IPS-18a (cell line): ENCODE measurements at regions not wholly inside any gene's neighbourhood (a gene's known extent, or its start where the extent isn't known, plus 50 kb on each side); places are given as distances from the start of the nearest gene placed in this dataset.
A peak's percentile ranks its signal among the peaks of the same experiment; 100 is the strongest.
"Not testable (repeated sequence)": the region's sequence is repeated elsewhere in the genome, so short reads cannot be mapped to it uniquely, and the experiment has no call there.

Experiments used
- H3K27ac ChIP-seq: one replicate; pipeline ENCODE4 v1.5.1; 2013; ENCODE audit warnings: low read length
- H3K27me3 ChIP-seq: one replicate; pipeline ENCODE4 v1.6.1; 2013; ENCODE audit warnings: mild to moderate bottlenecking, low read length; ENCODE audit not compliant: control insufficient read depth, insufficient read depth
- H3K36me3 ChIP-seq: one replicate; pipeline ENCODE4 v1.6.1; 2013; ENCODE audit warnings: low read depth, low read length; ENCODE audit not compliant: control insufficient read depth
- H3K4me1 ChIP-seq: one replicate; pipeline ENCODE4 v1.6.1; 2013; ENCODE audit warnings: low read depth, low read length; ENCODE audit not compliant: control insufficient read depth
- H3K4me3 ChIP-seq: one replicate; pipeline ENCODE4 v1.5.1; 2013; ENCODE audit warnings: low read length
- H3K9ac ChIP-seq: one replicate; pipeline ENCODE4 v1.6.1; 2013; ENCODE audit warnings: mild to moderate bottlenecking, low read length, moderate library complexity
- H3K9me3 ChIP-seq: one replicate; pipeline ENCODE4 v1.6.1; 2013; ENCODE audit warnings: low read depth, low read length; ENCODE audit not compliant: control insufficient read depth

DNA sequence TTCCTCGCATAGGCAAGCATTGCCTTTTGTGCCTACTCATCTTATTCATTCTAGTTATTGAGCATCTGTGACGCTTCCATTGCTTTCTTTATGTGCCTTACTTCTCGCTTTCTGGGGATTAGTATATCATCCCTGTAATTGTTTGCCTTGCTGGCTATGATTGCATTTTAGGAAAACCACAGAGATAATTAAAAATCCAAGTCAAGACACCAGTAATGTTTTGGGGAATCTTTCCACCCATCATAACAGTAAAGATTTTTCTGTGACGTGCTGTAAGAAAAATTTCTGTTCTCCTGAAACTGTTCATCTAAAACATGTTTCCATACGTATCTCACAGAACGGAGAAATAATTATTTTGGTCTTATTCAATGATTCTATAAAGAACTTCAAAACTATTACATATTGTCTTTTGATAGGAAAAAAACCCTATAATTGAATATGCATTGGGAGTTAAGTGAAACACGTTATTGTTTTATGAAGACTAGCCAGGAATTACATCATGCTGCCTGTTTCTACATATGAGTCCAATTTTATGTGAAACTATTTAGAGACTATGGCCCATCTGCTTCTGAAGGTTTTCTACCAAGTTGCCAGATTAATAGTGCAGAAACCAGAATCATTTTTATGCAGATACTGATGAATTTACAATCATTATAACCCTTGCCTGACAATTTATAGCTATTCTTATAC lies 133.7 kb upstream of the FIBIN start:
- no peaks in the 10 kb centered on the region for H3K36me3 ChIP-seq
- no peaks in the 10 kb centered on the region for H3K27me3 ChIP-seq
- H3K4me3 ChIP-seq, result no peak overlapping the region
- no peak overlapping the region for H3K9ac ChIP-seq
- no peak overlapping the region for H3K27ac ChIP-seq
- H3K9me3 ChIP-seq, result no peaks in the 10 kb centered on the region
- no peaks in the 10 kb centered on the region for H3K4me1 ChIP-seq

DNA sequence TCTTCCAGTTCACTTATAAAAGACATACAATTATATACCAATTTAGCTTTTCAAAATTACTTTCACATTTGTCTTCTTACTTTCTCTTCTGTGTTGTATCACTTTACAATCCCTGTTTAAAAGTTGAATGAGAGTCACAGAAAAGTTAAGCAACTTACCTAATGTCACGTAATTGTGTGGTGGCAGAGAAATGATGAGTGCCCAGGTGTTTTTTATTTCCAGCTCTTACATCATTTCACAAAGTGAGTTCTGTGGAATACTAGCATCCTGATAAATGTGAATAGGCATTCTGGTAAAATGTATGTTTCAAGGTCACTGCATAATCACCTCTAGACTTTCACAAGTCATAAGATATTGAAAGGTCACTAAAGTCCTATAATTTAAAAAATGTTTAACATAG lies 133.0 kb upstream of the FIBIN start:
- Histone ChIP-seq H3K4me3 (no peak overlapping the region), H3K9me3 (no peaks in the 10 kb centered on the region), H3K4me1 (no peaks in the 10 kb centered on the region), H3K27me3 (no peaks in the 10 kb centered on the region), H3K36me3 (no peaks in the 10 kb centered on the region), H3K27ac (no peak overlapping the region), H3K9ac (no peak overlapping the region)

DNA sequence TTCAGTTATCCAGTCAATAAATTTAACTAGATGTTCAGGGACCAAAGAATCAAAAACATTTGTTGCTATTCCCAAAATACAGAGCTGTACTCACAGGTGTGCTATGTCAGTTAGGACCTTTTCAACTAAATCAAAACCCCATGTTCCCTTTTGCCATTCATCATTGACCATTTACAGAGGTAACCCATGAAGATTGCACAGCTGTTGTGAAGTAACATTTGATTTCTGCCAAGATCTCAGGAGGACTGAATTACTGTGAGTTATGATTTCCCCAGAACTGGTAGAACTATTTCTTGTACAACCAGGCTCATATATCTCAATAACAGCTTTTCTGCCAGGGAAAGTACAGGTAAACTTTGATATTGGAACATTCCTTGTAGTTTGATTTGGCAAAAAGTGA lies 131.1 kb upstream of the FIBIN start:
- H3K4me3 ChIP-seq, result no peak overlapping the region
- no peaks in the 10 kb centered on the region for H3K4me1 ChIP-seq
- no peaks in the 10 kb centered on the region for H3K9me3 ChIP-seq
- H3K36me3 ChIP-seq, result no peaks in the 10 kb centered on the region
- H3K27ac ChIP-seq, result no peak overlapping the region
- H3K27me3 ChIP-seq, result no peaks in the 10 kb centered on the region
- no peak overlapping the region for H3K9ac ChIP-seq

DNA sequence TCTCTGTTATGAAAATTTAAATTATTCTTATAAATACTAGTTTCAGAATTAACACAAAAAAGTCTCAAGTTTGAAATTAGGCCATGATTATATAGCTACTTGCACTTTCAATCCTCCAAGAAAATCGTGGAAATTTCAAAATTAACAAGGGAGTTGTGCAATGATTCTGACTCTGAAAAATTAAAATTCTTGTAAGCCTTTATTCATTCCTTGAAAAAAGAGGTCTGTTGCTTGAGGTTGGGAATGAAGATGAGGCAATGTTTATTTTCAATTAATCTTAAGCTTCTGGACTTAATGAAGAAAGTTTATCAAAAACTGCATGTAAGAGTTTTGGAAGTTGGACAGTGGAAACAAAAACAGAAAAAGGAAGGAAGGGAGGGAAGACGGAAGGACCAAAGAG lies 128.2 kb upstream of the FIBIN start:
- H3K27me3 ChIP-seq, result no peaks in the 10 kb centered on the region
- no peaks in the 10 kb centered on the region for H3K4me1 ChIP-seq
- no peaks in the 10 kb centered on the region for H3K9me3 ChIP-seq
- H3K4me3 ChIP-seq, result no peak overlapping the region
- H3K27ac ChIP-seq, result no peak overlapping the region
- H3K36me3 ChIP-seq, result no peaks in the 10 kb centered on the region
- H3K9ac ChIP-seq, result no peak overlapping the region

DNA sequence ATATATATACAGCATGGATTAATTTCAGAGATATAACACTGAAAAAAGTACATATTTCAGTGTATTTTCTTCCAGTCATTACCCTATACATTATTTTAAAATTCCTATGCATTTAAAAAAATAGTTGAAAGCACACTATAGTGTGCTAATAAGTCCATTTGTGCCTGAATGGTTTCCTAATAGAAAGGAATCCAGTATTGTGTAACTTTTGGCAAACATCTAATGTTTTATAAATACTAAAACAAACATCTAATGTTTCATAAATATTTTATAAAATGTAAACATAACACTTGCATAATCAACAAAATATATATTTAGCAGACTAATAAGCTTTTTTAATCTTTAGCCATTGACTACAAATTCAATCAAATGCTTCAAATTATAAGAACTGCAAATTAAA lies 126.6 kb upstream of the FIBIN start:
- no peak overlapping the region for H3K4me3 ChIP-seq
- no peaks in the 10 kb centered on the region for H3K9me3 ChIP-seq
- no peaks in the 10 kb centered on the region for H3K36me3 ChIP-seq
- H3K27ac ChIP-seq, result no peak overlapping the region
- no peaks in the 10 kb centered on the region for H3K4me1 ChIP-seq
- no peak overlapping the region for H3K9ac ChIP-seq
- no peaks in the 10 kb centered on the region for H3K27me3 ChIP-seq

DNA sequence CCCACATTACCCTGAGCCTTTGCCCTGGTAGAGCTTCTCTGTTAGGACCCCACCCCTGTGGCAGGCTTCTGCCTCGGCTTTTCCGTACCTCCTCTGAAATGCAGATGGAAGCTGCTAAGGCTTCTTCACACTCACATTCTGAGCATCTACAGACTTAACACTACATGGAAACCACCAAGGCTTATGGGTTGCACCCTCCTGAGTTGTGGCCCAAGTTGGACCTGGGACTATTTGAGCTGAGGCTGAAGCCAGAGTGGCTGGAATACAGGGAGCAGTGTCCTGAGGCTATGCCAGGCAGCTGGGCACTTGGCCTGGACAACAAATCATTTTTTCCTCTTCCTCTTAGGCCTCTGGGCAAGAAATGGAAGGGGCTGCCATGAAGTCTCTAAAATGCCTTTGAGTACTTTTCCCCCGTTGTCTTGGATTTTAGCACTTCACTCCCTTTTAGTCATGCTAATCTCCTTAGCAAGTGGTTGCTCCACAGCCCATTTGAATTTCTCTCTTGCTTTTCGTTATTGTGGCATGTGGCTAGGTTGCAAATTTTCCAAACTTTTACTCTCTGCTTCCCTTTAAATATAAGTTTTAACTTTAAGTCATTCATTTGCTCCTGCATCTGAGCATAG lies 114.8 kb upstream of the FIBIN start:
- Histone ChIP-seq H3K9me3 (no peaks in the 10 kb centered on the region), H3K4me3 (no peak overlapping the region), H3K4me1 (peaks cover 12% of the 10 kb centered on the region), H3K9ac (no peak overlapping the region), H3K27me3 (no peaks in the 10 kb centered on the region), H3K36me3 (no peaks in the 10 kb centered on the region), H3K27ac (no peak overlapping the region)

DNA sequence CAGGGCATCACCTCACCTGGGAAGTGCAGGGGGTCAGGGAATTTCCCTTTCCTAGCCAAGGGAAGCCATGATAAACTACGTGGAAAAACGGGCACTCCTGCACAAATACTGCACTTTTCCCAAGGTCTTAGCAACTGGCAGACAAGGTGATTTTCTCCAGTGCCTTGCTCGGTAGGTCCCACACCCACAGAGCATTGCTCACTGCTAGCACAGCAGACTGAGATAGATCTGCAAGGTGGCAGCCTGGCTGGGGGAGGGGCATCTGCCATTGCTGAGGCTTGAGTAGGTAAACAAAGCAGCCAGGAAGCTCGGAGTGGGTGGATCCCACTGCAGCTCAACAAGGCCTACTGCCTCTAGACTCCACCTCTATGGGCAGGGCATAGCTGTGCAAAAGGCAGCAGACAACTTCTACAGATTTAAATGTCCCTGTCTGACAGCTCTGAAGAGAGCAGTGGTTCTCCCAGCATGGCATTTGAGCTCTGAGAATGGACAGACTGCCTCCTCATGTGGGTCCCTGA lies 111.5 kb upstream of the FIBIN start:
- H3K27me3 ChIP-seq, H3K9me3 ChIP-seq, H3K9ac ChIP-seq, H3K27ac ChIP-seq, H3K36me3 ChIP-seq, H3K4me3 ChIP-seq: not testable (repeated sequence)
- peaks cover 12% of the 10 kb centered on the region for H3K4me1 ChIP-seq

DNA sequence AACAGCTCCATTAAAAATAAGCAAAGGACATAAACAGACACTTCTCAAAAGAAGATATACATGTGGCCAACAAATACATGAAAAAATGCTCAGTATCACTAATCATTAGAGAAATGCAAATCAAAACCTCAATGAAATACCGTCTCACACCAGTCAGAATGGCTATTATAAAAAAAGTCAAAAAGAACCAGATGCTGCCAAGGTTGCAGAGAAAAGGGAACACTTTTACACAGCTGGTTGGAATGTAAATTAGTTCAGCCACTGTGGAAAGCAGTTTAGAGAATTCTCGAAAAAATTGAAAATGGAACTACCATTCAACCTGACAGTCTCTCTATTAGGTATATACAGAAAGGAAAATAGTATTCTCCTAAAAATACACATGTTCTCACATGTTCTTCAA lies 102.4 kb upstream of the FIBIN start:
- Histone ChIP-seq H3K9ac (no peak overlapping the region), H3K36me3 (no peaks in the 10 kb centered on the region), H3K27me3 (no peaks in the 10 kb centered on the region), H3K27ac (no peak overlapping the region), H3K9me3 (no peaks in the 10 kb centered on the region), H3K4me1 (no peaks in the 10 kb centered on the region), H3K4me3 (no peak overlapping the region)

DNA sequence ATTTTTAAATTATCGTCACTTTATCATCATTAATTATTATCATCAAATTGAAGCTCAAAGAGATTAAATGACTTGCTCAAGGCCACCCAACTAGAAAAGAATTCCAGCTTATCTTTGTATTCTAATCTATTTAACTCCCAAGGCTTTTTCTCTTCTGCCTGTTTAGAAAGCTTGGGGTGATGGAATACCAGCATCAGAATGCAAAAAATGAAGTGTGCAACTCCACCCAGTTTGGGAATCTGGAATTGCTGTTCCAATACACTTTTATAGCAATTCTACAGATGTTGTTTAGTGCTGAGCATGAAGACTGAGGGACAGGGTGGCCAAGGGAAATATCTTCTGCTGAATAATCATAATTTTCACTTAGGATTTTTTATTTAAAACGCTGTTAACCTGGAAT lies 97.2 kb upstream of the FIBIN start:
- Histone ChIP-seq H3K4me3 (no peak overlapping the region), H3K4me1 (no peaks in the 10 kb centered on the region), H3K9ac (no peak overlapping the region), H3K9me3 (no peaks in the 10 kb centered on the region), H3K36me3 (no peaks in the 10 kb centered on the region), H3K27me3 (no peaks in the 10 kb centered on the region), H3K27ac (no peak overlapping the region)

DNA sequence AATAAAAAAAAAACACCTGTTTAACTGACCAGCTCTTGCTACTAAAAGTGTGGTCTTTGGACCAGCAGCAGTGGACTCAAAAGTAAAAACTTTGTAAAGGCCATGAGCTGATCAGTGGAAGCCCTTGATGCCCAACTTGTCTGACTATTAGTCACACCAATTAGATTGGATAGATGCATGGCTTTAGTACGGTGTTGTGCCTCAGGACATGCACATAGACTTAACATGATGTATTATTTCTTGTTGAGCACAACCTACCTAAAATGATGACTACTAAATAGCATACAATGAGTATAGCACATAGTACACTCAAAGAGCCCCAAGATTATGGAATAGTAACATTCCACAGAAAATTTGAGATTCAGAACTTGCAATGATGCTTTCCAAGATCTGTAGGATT lies 95.1 kb upstream of the FIBIN start:
- Histone ChIP-seq H3K4me3 (no peak overlapping the region), H3K27ac (no peak overlapping the region), H3K36me3 (no peaks in the 10 kb centered on the region), H3K9ac (no peak overlapping the region), H3K9me3 (no peaks in the 10 kb centered on the region), H3K4me1 (peaks cover 1% of the 10 kb centered on the region), H3K27me3 (no peaks in the 10 kb centered on the region)

DNA sequence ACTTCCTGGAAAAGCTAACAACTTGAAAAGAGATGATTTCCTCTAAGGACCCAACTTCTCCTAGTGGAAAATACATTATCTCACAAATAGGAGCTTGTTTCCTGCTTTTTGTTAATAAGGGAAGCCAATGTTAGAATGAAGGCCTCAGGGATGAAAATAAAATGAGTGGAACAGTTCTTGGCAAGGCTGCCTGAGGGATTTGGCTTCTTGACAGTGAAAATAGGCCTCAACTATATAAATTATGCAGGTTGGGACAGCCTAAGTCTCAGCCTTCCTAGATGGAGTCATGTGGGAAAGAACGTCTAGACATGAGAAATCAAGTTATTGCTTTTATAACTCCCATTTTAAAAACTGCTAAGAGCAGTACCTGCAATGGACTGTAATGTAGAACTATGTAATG lies 92.8 kb upstream of the FIBIN start:
- H3K27me3 ChIP-seq, result no peaks in the 10 kb centered on the region
- no peak overlapping the region for H3K9ac ChIP-seq
- no peaks in the 10 kb centered on the region for H3K9me3 ChIP-seq
- H3K4me1 ChIP-seq, result peaks cover 17% of the 10 kb centered on the region
- H3K36me3 ChIP-seq, result no peaks in the 10 kb centered on the region
- H3K27ac ChIP-seq, result no peak overlapping the region
- H3K4me3 ChIP-seq, result no peak overlapping the region

DNA sequence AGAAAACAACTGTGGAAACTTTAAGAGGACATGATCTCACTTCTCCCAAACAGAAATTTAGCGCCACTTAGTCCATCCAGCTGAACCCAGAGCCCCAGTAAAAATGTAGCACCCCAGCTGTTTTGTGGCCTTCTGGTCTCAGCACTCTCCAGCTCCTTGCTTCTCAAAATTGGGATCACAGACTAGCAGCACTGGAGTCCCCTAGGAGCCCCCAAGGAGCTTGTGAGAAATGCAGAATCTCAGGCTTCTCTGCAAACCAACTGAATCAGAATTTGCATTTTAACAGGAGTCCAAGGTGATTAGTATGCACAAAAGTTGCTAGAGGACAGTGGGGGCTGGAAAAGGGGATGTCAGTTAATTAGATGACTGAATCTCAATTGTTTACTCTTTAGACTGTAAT lies 89.8 kb upstream of the FIBIN start:
- Histone ChIP-seq H3K9me3 (no peaks in the 10 kb centered on the region), H3K9ac (peak overlapping the region; percentile 4), H3K27me3 (no peaks in the 10 kb centered on the region), H3K27ac (no peak overlapping the region), H3K36me3 (no peaks in the 10 kb centered on the region), H3K4me1 (peaks cover 17% of the 10 kb centered on the region), H3K4me3 (peak overlapping the region; percentile 8)
